DOHH2 (cell line): ENCODE measurements at regions not wholly inside any gene's neighbourhood (a gene's known extent, or its start where the extent isn't known, plus 50 kb on each side); places are given as distances from the start of the nearest gene placed in this dataset.

ENCODE experiments used
- H3F3A ChIP-seq: fragments of 200-600 bp; sonication (generic), shearing (Covaris generic); 2 replicates; pipeline ENCODE4 v1.6.0; 2016; ENCODE audit warnings: antibody characterized with exemption, mild to moderate bottlenecking; ENCODE audit not compliant: control insufficient read depth, insufficient read depth
- H3K27ac ChIP-seq: fragments of 200-600 bp; sonication (generic); 2 replicates; pipeline ENCODE4 v1.5.1; 2014; ENCODE audit warnings: low read depth, mild to moderate bottlenecking, low read length, moderate library complexity
- H3K27me3 ChIP-seq: fragments of 200-600 bp; sonication (generic); 2 replicates; pipeline ENCODE4 v1.6.1; 2014; ENCODE audit warnings: mild to moderate bottlenecking, low read length, mixed read lengths; ENCODE audit not compliant: control insufficient read depth
- H3K36me3 ChIP-seq: fragments of 200-600 bp; sonication (generic); 2 replicates; pipeline ENCODE4 v1.6.1; 2014; ENCODE audit warnings: mild to moderate bottlenecking, low read length, moderate library complexity, mixed read lengths; ENCODE audit not compliant: control insufficient read depth
- H3K4me1 ChIP-seq: fragments of 200-600 bp; sonication (generic); 2 replicates; pipeline ENCODE4 v1.6.1; 2014; ENCODE audit warnings: mild to moderate bottlenecking, low read length, mixed read lengths; ENCODE audit not compliant: control insufficient read depth
- H3K4me2 ChIP-seq: fragments of 200-600 bp; sonication (generic); 2 replicates; pipeline ENCODE4 v1.6.0; 2014; ENCODE audit warnings: mild to moderate bottlenecking, low read length, moderate library complexity
- H3K4me3 ChIP-seq: fragments of 200-600 bp; sonication (generic); 2 replicates; pipeline ENCODE4 v1.5.1; 2014; ENCODE audit warnings: mild to moderate bottlenecking, low read length, mixed read lengths
- H3K79me2 ChIP-seq: fragments of 200-600 bp; sonication (generic); 2 replicates; pipeline ENCODE4 v1.6.1; 2014; ENCODE audit warnings: mild to moderate bottlenecking, low read length, mixed read lengths; ENCODE audit not compliant: control insufficient read depth
- H3K9me2 ChIP-seq: fragments of 200-600 bp; sonication (generic); replicated peaks from 2 replicates; pipeline ENCODE4 v1.6.1; 2014; ENCODE audit warnings: mild to moderate bottlenecking, low read length, mixed read lengths; ENCODE audit not compliant: control insufficient read depth
- H3K9me3 ChIP-seq: fragments of 200-600 bp; sonication (generic); 2 replicates; pipeline ENCODE4 v1.6.1; 2014; ENCODE audit warnings: antibody characterized with exemption, low read length, mixed read lengths; ENCODE audit not compliant: control insufficient read depth, insufficient read depth
- H4K20me1 ChIP-seq: fragments of 200-600 bp; sonication (generic); 2 replicates; pipeline ENCODE4 v1.6.0; 2014; ENCODE audit warnings: low read depth, mild to moderate bottlenecking, antibody characterized with exemption, low read length, moderate library complexity; ENCODE audit not compliant: control insufficient read depth, insufficient read depth
- CTCF ChIP-seq: fragments of 200-600 bp; sonication (generic); IDR thresholded peaks from one replicate; pipeline ENCODE4 v1.5.1; 2014; ENCODE audit warnings: antibody characterized with exemption, mild to moderate bottlenecking, low read depth, low read length; ENCODE audit not compliant: poor library complexity, severe bottlenecking
- EZH2phosphoT487 ChIP-seq: fragments of 200-600 bp; sonication (generic); IDR thresholded peaks from 2 replicates; pipeline ENCODE4 v1.6.1; 2017; ENCODE audit warnings: borderline replicate concordance, mild to moderate bottlenecking, antibody characterized with exemption, low read length, moderate library complexity, mixed read lengths

GRCh38 chr5:74027732-74028338, 401.8 kb downstream of the ARHGEF28 start:
- Histone ChIP-seq H3K27ac (no peak overlapping the region), H3F3A (no peaks in the 10 kb centered on the region), H4K20me1 (no peaks in the 10 kb centered on the region), H3K4me3 (no peak overlapping the region), H3K9me2 (no peaks in the 10 kb centered on the region), H3K4me2 (no peak overlapping the region), H3K27me3 (no peaks in the 10 kb centered on the region), H3K4me1 (no peaks in the 10 kb centered on the region), H3K79me2 (no peaks in the 10 kb centered on the region), H3K9me3 (no peaks in the 10 kb centered on the region), H3K36me3 (no peaks in the 10 kb centered on the region)
- TF ChIP-seq EZH2phosphoT487, result no peak
- no peak for TF ChIP-seq CTCF

GRCh38 chr5:74026310-74026709, 400.3 kb downstream of the ARHGEF28 start:
- no peak for TF ChIP-seq CTCF
- no peak for TF ChIP-seq EZH2phosphoT487
- Histone ChIP-seq H3K27ac (no peak overlapping the region), H3K9me2 (no peaks in the 10 kb centered on the region), H3K79me2 (no peaks in the 10 kb centered on the region), H3K4me3 (no peak overlapping the region), H3K9me3 (no peaks in the 10 kb centered on the region), H3K4me1 (no peaks in the 10 kb centered on the region), H4K20me1 (no peaks in the 10 kb centered on the region), H3F3A (no peaks in the 10 kb centered on the region), H3K36me3 (no peaks in the 10 kb centered on the region), H3K27me3 (no peaks in the 10 kb centered on the region), H3K4me2 (no peak overlapping the region)

- Histone ChIP-seq H3K27me3 (no peaks in the 10 kb centered on the region; the same call in 1 of the 2 replicates), H3K4me2 (no peak overlapping the region)
Measured at GRCh38 chr5:74021126-74021525, 395.1 kb downstream of the ARHGEF28 start.

More at GRCh38 chr5:74021126-74021525, 395.1 kb downstream of the ARHGEF28 start:
- H3K27ac ChIP-seq, result no peak overlapping the region
- H3F3A ChIP-seq, result no peaks in the 10 kb centered on the region
- no peaks in the 10 kb centered on the region for H4K20me1 ChIP-seq
- H3K79me2 ChIP-seq, result no peaks in the 10 kb centered on the region
- no peak overlapping the region for H3K4me3 ChIP-seq
- H3K36me3 ChIP-seq, result no peaks in the 10 kb centered on the region
- TF ChIP-seq EZH2phosphoT487, result no peak
- no peak for TF ChIP-seq CTCF
- H3K4me1 ChIP-seq, result no peaks in the 10 kb centered on the region
- no peaks in the 10 kb centered on the region for H3K9me3 ChIP-seq
- H3K9me2 ChIP-seq, result no peaks in the 10 kb centered on the region
